HG03139 (cell line): ENCODE measurements at regions not wholly inside any gene's neighbourhood (a gene's known extent, or its start where the extent isn't known, plus 50 kb on each side); places are given as distances from the start of the nearest gene placed in this dataset.
"Not testable (repeated sequence)": the region's sequence is repeated elsewhere in the genome, so short reads cannot be mapped to it uniquely, and the experiment has no call there.

Experiments used
- ATAC-seq: cut with Tn5 transposase; IDR thresholded peaks from one replicate; pipeline ENCODE4 v1.9.1; 2021; ENCODE audit not compliant: unreplicated experiment

DNA sequence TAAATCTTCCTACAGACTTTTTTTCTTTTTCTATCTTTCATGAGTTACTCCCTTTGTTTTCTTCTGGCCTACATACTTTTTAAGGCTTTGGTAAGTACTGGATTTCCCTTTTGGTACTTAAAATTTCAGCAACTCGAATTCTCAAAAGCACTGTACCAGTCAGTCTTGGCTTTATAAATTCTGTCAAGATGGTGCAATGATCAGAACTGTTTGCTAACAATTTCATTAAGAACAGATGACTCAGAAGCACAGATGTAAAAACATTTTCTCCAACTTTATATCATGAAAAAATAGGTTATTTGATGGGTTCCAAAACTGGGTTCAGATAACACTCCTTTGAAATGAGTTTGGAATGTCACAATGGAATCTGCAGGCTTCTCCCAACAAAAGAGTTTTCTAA, 1961.8 kb upstream of the FLRT2 start:
- no peak for ATAC-seq

DNA sequence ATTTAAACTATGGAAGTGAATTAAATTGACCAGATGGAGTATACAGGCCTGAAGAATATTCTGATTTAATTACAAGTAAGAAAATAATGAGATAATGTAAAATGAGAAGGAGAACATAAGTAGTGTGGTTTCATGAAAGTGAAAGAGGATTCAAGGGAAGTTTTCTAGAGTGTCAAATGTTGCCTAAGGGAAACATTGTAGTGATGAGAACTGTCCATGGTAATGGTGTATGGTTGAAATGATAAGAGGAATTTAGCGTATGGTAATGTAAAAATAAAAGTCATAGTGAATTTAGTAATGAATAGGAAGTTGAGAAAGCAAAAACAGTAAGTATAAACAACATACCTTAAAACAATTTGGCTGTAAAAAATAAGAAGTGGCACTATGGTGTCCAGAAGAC, 1954.6 kb upstream of the FLRT2 start:
- ATAC-seq = no peak

DNA sequence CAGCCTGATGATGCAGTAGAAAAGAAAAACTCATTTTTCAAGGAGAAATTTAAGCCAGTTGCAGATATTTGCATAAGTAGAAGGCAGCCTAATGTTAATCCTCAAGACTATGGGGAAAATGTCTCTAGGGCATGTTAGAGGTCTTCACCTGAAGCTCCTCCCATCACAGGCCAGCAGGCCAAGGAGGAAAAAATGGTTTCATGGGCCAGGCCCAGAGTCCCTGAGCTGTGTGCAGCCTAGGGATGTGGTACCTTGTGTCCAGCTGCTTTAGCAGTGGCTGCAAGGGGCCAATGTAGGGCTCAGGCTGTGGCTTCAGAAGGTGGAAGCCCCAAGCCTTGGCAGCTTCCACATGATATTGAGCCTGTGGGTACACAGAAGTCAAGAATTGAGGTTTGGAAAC, 1946.7 kb upstream of the FLRT2 start:
- no peak for ATAC-seq

DNA sequence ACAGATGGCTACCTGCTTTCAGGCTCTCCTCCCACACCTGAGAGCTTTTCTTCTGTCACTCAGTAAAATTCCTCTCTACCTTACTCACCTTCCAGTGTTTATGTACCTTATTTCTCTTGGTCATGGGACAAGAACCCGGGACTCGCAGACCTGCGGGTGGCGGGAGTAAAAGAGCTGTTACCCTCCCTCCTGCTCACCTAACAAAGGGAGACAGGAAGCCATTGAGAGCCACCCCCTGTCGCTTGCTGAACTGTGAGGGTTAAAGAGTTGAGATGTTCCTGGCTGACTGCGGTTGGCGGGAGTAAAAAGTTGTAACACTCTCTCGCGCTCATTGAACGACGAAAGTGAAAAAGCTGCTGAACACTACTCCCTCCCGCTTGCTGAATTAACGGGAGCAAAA, 1935.1 kb upstream of the FLRT2 start:
- no peak for ATAC-seq

- ATAC-seq = no peak
Observed at GRCh38 chr14:83607682-83608081, 1922.3 kb upstream of the FLRT2 start.

DNA sequence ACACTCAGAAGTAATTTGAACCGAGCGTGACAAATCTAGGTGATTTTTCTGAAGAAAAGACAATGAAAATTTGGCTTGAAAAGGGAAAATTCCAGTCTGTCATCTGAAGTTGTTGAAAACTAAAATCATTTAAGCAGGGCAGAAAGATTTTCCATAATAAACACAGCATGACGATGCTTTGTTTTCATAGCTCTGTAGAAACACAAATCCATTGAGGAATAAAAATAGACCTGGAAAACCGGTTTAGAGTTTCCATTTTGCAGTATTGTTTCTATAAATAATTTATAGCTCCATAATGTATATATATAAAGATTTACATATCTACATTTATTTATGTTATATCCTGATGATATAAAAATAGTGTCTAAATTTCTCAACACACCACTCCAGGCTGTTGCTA, 1918.5 kb upstream of the FLRT2 start:
- ATAC-seq = no peak

DNA sequence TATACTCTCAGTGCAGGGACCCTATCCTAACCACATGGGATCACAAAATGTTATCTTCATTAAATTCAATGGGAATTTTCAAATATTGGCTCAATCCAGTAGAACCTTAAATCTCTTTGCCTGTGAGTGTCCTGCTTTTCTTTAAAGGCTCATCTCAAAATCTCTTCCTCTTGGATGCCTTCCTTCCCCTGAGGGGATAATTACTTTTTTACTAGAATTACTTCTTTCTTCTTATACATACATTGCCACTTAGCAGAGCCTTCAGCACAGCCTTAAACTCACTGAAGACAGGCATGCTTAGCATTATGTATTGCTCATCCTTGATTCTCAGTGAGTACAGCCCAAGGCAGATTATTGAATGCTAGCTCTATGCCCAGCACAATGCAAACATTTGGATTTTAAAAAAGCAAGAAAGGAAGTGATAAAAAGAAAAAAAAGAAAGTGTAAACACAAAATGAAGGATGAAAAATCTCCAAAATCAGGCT, 1918.0 kb upstream of the FLRT2 start:
- no peak for ATAC-seq

DNA sequence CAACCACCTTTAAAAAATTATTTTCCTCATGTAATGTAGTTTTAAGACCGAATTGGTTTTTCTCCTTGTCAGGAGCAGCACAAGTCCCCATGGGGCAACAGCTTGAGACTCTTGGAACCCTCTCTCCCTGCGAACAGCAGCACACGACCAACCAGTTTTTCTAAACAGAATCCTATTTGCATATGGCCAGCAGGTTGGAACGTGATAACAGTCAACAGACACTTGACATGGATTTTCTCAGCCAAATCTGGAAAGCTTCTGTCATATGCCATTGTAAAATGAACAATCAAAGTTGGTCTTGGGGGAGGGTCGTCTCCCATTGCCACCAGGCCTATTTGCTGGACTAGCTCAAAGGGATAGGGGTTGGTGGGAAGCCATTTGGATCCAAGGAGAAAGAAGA, 1915.0 kb upstream of the FLRT2 start:
- ATAC-seq = no peak

- no peak for ATAC-seq
Observed at GRCh38 chr14:83624541-83624940, 1905.4 kb upstream of the FLRT2 start.

GRCh38 chr14:83632375-83632774, 1897.6 kb upstream of the FLRT2 start:
- ATAC-seq = no peak

DNA sequence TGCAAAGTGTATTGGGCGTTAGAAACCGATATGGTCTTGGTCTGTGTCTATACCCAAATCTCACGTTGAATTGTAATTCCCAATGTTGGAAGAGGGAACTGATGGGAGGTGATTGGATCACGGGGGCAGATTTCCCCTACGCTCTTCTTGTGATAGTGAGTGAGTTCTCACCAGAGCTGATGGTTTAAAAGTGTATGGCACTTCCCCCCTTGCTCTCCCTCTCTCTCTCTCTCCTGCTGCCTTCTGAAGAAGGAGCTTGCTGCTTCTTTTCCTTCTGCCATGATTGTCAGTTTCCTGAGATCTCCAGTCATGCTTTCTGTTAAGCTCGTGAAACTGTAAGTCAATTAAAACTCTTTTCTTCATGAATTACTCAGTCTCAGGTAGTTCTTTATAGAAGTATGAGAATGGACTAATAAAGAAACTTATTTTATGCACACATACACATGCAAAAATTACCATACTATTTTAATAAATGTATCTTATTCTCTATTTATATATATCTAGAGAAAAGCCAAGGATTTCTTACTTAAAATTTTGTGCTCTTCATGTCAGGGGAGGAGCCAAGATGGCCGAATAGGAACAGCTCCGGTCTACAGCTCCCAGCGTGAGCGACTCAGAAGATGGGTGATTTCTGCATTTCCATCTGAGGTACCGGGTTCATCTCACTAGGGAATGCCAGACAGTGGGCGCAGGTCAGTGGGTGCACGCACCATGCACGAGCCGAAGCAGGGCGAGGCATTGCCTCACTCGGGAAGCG, 1891.0 kb upstream of the FLRT2 start:
- ATAC-seq = no peak

- not testable (repeated sequence) for ATAC-seq
Observed at GRCh38 chr14:83639505-83639875, 1890.5 kb upstream of the FLRT2 start.

- ATAC-seq = no peak
Observed at GRCh38 chr14:83646228-83646627, 1883.7 kb upstream of the FLRT2 start.

DNA sequence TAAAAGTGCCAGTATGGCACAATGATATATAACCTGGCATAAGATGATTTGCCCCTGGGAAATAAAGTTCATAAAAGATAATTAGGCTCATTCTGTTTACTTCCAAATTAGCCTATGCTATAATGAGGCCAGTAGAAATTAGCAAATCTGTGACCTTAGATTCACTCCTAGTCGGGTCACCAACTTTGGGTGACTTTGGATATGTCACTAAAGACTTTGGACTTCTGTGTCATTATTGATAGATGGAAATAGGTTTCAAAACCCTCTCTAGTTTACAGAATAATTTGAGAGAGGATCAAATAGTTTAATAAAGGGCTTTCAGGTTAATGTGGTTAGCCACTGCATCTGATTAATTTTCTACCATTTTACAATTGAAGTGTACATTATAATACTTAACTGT, 1869.3 kb upstream of the FLRT2 start:
- no peak for ATAC-seq

DNA sequence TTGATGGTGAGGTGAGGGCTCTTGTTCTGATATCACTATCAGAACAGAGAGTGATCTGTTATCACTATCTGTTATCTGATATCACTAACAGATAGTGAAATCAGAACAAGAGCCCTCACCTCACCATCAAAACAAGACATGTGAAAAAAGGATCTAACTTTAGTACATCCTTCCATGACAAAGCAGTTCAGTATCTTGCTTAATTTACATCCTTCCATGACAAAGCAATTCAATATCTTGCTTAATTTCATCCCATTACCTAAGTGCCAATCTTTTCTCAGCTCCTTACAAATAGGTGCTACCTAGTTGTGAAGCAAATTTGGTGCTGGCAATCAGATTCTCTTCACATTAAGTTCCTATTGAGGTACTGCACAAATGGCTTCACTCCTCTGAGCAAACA, 1865.6 kb upstream of the FLRT2 start:
- no peak for ATAC-seq

DNA sequence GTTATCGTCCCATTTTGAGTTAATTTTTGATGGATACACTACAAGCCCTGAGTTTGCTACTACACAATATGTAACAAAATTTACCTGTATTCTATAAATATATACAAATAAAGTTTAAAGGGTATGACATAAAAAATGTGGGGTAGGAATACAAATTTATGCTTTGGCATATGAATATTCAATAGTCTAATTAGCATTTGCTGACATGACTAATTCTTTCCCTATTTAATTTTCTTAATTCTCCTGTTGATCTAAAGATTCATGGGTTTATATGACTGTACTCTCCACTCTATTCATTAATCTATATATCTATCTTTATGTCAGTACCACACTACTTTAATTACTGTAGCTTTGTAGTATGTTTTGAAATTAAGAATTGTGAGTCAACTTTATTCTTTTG, 1840.7 kb upstream of the FLRT2 start:
- no peak for ATAC-seq

- no peak for ATAC-seq
Observed at GRCh38 chr14:83697099-83697498, 1832.8 kb upstream of the FLRT2 start.

DNA sequence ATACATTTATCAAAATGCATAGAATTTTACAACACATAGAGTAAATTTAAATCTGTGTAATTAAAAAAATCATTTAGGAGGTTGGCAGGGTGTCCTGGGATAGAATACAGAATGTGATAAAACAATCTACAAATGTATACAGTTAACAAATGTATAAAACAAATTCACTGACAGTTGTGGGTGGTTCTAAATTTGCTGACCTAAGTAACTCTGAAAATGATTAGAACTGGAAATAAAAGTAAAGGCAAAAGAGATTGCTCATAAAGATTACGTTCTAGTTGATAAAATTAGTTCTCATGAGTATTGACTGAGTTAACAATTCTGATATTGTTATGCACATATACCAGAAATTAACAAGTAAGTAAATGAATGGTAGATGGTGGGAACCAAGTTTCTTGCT, 1827.3 kb upstream of the FLRT2 start:
- ATAC-seq = no peak

DNA sequence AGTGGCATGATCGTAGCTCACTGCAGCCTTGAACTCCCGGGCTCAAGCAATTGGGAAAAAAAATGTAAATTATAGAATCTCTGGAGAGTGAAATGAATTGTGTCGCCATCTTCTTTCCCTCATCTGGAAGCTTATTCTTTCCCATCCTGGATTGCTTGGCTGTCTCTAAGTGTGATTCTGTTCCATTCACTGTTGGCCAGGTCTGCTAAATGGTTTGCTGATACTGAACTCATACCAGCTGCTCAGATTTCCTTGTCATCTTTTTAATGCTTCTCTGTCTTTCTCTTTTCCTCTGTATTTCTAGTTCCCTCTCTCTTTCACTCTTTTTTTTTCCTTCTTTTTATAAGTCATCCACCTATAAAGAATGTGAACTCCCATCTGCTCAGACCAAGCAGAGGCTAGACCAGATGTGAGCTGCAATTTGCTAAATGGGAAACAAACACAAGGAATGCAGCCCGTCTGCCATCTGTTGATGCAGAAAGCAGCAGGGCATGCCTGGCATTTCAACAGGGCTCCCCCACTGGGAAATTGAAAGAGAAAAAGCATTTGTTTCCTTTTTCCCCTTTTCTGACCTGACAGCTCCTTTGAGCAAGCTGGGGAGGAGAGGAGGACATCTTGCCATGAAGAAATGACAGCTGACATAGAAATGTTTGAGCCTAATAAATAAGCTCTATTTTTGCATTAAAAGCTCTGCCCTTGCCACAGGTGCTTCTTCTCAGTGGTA, 1823.6 kb upstream of the FLRT2 start:
- no peak for ATAC-seq

GRCh38 chr14:83707056-83707455, 1822.9 kb upstream of the FLRT2 start:
- ATAC-seq = no peak

GRCh38 chr14:83709116-83709515, 1820.8 kb upstream of the FLRT2 start:
- ATAC-seq = no peak

DNA sequence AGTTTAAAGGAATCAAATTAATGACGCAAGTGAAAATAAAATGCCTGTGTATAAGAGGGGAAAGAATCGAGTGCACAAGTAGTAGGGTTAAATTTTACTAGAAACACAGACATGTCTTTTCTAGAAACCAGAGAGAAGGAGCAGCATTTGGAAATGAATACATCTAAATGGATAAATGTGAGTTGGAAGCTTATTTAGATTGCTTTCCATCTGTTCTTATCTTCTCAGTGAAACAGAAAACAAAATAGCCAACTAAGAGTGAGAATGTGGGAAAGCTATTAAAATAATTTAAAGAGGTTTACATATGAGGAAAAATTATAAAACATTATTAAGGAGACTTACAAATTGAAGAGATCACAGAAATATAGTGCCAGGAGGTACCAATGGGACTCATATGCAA, 1818.9 kb upstream of the FLRT2 start:
- ATAC-seq = no peak
